OCI-LY7 (cell line): ENCODE measurements at regions not wholly inside any gene's neighbourhood (a gene's known extent, or its start where the extent isn't known, plus 50 kb on each side); places are given as distances from the start of the nearest gene placed in this dataset.
"Not testable (repeated sequence)": the region's sequence is repeated elsewhere in the genome, so short reads cannot be mapped to it uniquely, and the experiment has no call there.

ENCODE experiments used
- BruUV-seq: library from RNA; stranded (reverse); fragments of 400-500 nt; replicated peaks from 2 replicates; lab custom pipeline; 2021; lab: Mats Ljungman, UMichigan
- CTCF ChIA-PET: fragments of 300-600 bp; sonication (Branson Sonifier 250); formaldehyde crosslinking; loops from one replicate; lab custom pipeline; 2022; ENCODE audit warnings: antibody characterized with exemption; ENCODE audit not compliant: unreplicated experiment; lab: Charles Lee
- POLR2A ChIA-PET: fragments of 300-600 bp; sonication (Branson Sonifier 250); formaldehyde crosslinking; loops from one replicate; lab custom pipeline; 2022; ENCODE audit warnings: antibody characterized with exemption; lab: Charles Lee
- DNase-seq: peaks from one replicate; pipeline ENCODE4 v3.0.0-alpha.2; 2015; ENCODE audit warnings: low spot score
- H2AFZ ChIP-seq: fragments of 200-600 bp; sonication (generic), shearing (Covaris generic); 2 replicates; pipeline ENCODE4 v1.6.1; 2014; ENCODE audit warnings: mild to moderate bottlenecking, antibody characterized with exemption, low read length, moderate library complexity
- H3K27ac ChIP-seq: fragments of 200-600 bp; sonication (generic); 2 replicates; pipeline ENCODE4 v1.5.1; 2014; ENCODE audit warnings: mixed run types, low read depth, mild to moderate bottlenecking, moderate library complexity, low read length, inconsistent platforms; ENCODE audit not compliant: poor library complexity, severe bottlenecking
- H3K36me3 ChIP-seq: fragments of 200-600 bp; sonication (generic); 2 replicates; pipeline ENCODE4 v1.6.1; 2014; ENCODE audit warnings: mild to moderate bottlenecking, antibody characterized with exemption, low read length, moderate library complexity, mixed read lengths; ENCODE audit not compliant: insufficient read depth
- H3K4me1 ChIP-seq: fragments of 200-600 bp; sonication (generic); 2 replicates; pipeline ENCODE4 v1.5.1; 2014; ENCODE audit warnings: mild to moderate bottlenecking, low read length; ENCODE audit not compliant: insufficient read depth, poor library complexity, severe bottlenecking
- H3K4me2 ChIP-seq: fragments of 200-600 bp; sonication (generic); 2 replicates; pipeline ENCODE4 v1.6.1; 2014; ENCODE audit warnings: mild to moderate bottlenecking, low read length
- H3K4me3 ChIP-seq: fragments of 200-600 bp; sonication (generic); 2 replicates; pipeline ENCODE4 v1.5.1; 2014; ENCODE audit warnings: mild to moderate bottlenecking, low read depth, low read length; ENCODE audit not compliant: poor library complexity, severe bottlenecking
- H3K79me2 ChIP-seq: fragments of 200-600 bp; sonication (generic); 2 replicates; pipeline ENCODE4 v1.6.1; 2016; ENCODE audit warnings: low read depth, mild to moderate bottlenecking, low read length, moderate library complexity, mixed read lengths; ENCODE audit not compliant: insufficient read depth
- H3K9me2 ChIP-seq: fragments of 200-600 bp; sonication (generic); 2 replicates; pipeline ENCODE4 v1.6.1; 2016; ENCODE audit warnings: mild to moderate bottlenecking, low read length, mixed read lengths; ENCODE audit not compliant: insufficient read depth
- H3K9me3 ChIP-seq: fragments of 200-600 bp; sonication (generic); 2 replicates; pipeline ENCODE4 v1.6.1; 2014; ENCODE audit warnings: mild to moderate bottlenecking, mixed run types, low read length, mixed read lengths
- H4K20me1 ChIP-seq: fragments of 200-600 bp; sonication (generic); 2 replicates; pipeline ENCODE4 v1.6.1; 2014; ENCODE audit warnings: mild to moderate bottlenecking, antibody characterized with exemption, low read length, moderate library complexity, mixed read lengths; ENCODE audit not compliant: insufficient read depth
- CTCF ChIP-seq: fragments of 200-600 bp; sonication (generic); conservative IDR thresholded peaks from 2 replicates; pipeline ENCODE4 v1.5.1; 2014; ENCODE audit warnings: mild to moderate bottlenecking, antibody characterized with exemption, low read length, moderate library complexity, mixed read lengths
- EZH2phosphoT487 ChIP-seq: fragments of 200-600 bp; sonication (generic); IDR thresholded peaks from 2 replicates; pipeline ENCODE4 v1.6.1; 2018; ENCODE audit warnings: low read depth, borderline replicate concordance, mild to moderate bottlenecking, mixed run types, antibody characterized with exemption, low read length, moderate library complexity, mixed read lengths
- intact Hi-C: fragments of 100-400 bp; cut with micrococcal nuclease; formaldehyde crosslinking; loops from one replicate; pipeline ENCODE4 v1.10.0; 2022; ENCODE audit not compliant: unreplicated experiment

DNA sequence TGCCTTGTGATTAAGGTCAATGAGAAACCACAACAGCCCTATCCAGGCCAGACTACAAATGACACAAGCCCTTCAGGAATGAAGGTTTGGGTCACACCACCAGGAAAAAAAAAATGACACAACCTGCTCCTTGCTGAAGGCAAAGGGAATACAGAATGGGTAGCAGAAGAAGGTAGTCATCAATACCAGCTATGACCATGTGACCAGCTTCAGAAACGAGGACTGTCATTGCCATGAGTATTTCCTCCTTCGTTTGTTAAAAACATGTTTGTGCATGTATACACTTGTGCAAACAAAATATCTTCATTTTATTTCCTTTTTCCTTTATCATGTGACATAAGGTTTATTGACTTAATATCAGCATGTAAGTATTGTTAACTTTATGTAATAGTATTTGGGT is 226.6 kb downstream of the CDH19 start:
- intact Hi-C loops, result no loop called here
- H3K27ac ChIP-seq, result no peak overlapping the region
- H3K9me3 ChIP-seq, result no peaks in the 10 kb centered on the region
- H4K20me1 ChIP-seq, result no peaks in the 10 kb centered on the region
- H3K36me3 ChIP-seq, result no peaks in the 10 kb centered on the region
- ChIA-PET CTCF (no interaction called here), POLR2A (no interaction called here)
- no peaks in the 10 kb centered on the region for H3K4me1 ChIP-seq
- no peaks in the 10 kb centered on the region for H3K9me2 ChIP-seq
- H3K4me2 ChIP-seq, result no peak overlapping the region
- DNase-seq, result no peak
- no peak overlapping the region for H2AFZ ChIP-seq
- no peak overlapping the region for H3K4me3 ChIP-seq
- TF ChIP-seq CTCF (no peak), EZH2phosphoT487 (no peak)
- BruUV-seq, result no TSS peak
- H3K79me2 ChIP-seq, result no peaks in the 10 kb centered on the region

DNA sequence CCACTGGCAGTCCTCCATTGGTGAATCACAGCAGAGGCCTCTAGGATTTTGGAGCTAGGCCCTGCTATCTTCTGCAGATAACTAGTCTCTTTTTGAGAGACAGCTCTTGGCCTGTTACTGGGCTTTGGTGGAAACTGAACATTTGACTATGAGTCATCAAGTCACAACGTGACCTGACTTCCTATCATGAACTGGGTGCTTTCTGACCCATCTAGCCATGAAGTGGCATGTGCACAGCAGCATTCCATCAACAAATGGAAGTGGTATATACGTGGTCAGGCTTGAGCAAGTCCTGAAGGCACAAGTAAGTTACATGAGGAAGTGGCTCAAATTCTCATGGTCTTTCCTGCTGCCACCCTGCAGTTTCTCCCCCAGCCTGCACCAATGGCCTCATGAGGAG is 228.5 kb downstream of the CDH19 start:
- H3K79me2 ChIP-seq, BruUV-seq, H3K4me1 ChIP-seq, H3K9me2 ChIP-seq, H3K4me3 ChIP-seq, H3K4me2 ChIP-seq, H3K27ac ChIP-seq, CTCF ChIA-PET, H2AFZ ChIP-seq, H3K9me3 ChIP-seq, H4K20me1 ChIP-seq, POLR2A ChIA-PET, intact Hi-C loops, DNase-seq, H3K36me3 ChIP-seq: not testable (repeated sequence)

- Histone ChIP-seq H3K4me1 (no peaks in the 10 kb centered on the region), H3K79me2 (no peaks in the 10 kb centered on the region), H3K9me2 (no peaks in the 10 kb centered on the region), H3K36me3 (no peaks in the 10 kb centered on the region), H2AFZ (no peak overlapping the region), H3K4me3 (no peak overlapping the region), H3K9me3 (no peaks in the 10 kb centered on the region), H3K27ac (no peak overlapping the region), H4K20me1 (no peaks in the 10 kb centered on the region), H3K4me2 (no peak overlapping the region)
- intact Hi-C loops, result no loop called here
- POLR2A ChIA-PET, result no interaction called here
- CTCF ChIA-PET, result no interaction called here
- TF ChIP-seq EZH2phosphoT487, result no peak
- no peak for TF ChIP-seq CTCF
- no TSS peak for BruUV-seq
- DNase-seq, result no peak
These were observed 256.9 kb downstream of the CDH19 start for GRCh38 chr18:66346833-66347588.
